Mucosa of descending colon (tissue), 3 donors: ENCODE measurements at regions not wholly inside any gene's neighbourhood (a gene's known extent, or its start where the extent isn't known, plus 50 kb on each side); places are given as distances from the start of the nearest gene placed in this dataset.

Experiments used
- ATAC-seq: fragments of 200-7000 bp; cut with Tn5 transposase; one replicate; pipeline ENCODE4 v1.9.1; 2020; ENCODE audit warnings: mild to moderate bottlenecking, moderate library complexity
- DNase-seq, 3 donors: peaks; one replicate each; pipeline ENCODE4 v3.0.0-alpha.2; 2020
- H3K36me3 ChIP-seq: fragments of 200-600 bp; one replicate; pipeline ENCODE4 v1.8.0; 2021; ENCODE audit warnings: low read depth, mild to moderate bottlenecking
- H3K4me1 ChIP-seq: fragments of 200-600 bp; one replicate; pipeline ENCODE4 v1.8.0; 2021; ENCODE audit warnings: low read depth, mild to moderate bottlenecking
- H3K4me3 ChIP-seq: fragments of 200-600 bp; one replicate; pipeline ENCODE4 v1.8.0; 2021; ENCODE audit warnings: mild to moderate bottlenecking
- H3K9me3 ChIP-seq: fragments of 200-600 bp; one replicate; pipeline ENCODE4 v1.8.0; 2021; ENCODE audit warnings: mild to moderate bottlenecking
- CTCF ChIP-seq: fragments of 200-600 bp; IDR thresholded peaks from one replicate; pipeline ENCODE4 v1.8.0; 2022; ENCODE audit warnings: antibody characterized with exemption, mild to moderate bottlenecking
- intact Hi-C, 2 donors: fragments of 100-400 bp; cut with DNase I in 1 of 2; cut with micrococcal nuclease in 1 of 2; formaldehyde crosslinking; loops; one replicate each; pipeline versions ENCODE4 v1.11.0 to v1.11.1; 2022; cut with DNase I, micrococcal nuclease
- donor health status: DM: no; HTN: no; CAD: no; lungs with moderate emphysema.
- donor health status: DM: no; HTN: no; CAD: no.
- donor health status: DM: no; HTN: yes; CAD: no.

- TF ChIP-seq CTCF = no peak
- no peaks in the 10 kb centered on the region for H3K9me3 ChIP-seq
- no peaks in the 10 kb centered on the region for H3K4me1 ChIP-seq
- ATAC-seq (no peak), DNase-seq (no peak)
- no peaks in the 10 kb centered on the region for H3K36me3 ChIP-seq
- intact Hi-C loops = no loop called here
- H3K4me3 ChIP-seq = no peak overlapping the region
Measured at GRCh38 chr15:96043591-96044171, 286.8 kb upstream of the NR2F2 start.

DNA sequence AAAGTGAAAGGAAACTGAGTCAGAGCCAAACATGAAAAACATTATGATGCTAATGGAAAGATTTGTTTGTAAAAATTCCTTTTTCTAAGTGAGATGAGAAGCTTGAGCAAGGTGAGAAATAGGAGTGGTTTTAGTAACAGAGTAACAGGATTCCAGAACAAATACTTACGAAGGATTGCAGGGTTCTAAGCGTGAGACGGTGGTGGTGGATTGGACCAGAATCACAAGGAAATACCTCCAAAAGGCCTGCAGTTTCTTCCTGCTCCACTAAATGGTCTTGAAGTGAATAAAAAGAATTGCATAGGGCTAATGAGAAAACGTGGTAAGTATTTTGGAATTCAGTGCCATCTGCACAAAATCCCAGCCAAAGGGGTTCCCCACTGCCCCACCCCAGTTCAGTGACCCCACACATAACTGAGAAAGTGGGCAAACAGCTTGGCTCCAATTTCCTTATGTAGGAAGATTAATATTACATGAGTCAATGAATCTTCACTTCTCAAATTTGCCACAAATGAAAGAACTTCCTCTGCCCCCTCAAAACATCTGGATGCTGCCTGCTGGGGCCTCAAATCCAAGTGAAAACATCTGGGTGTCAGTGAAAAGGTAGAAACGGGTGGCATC lies 283.8 kb upstream of the NR2F2 start:
- DNase-seq = no peak
- intact Hi-C loops = no loop called here
- Histone ChIP-seq H3K9me3 (no peaks in the 10 kb centered on the region), H3K4me3 (no peak overlapping the region), H3K36me3 (no peaks in the 10 kb centered on the region), H3K4me1 (no peaks in the 10 kb centered on the region)
- ATAC-seq = no peak
- no peak for TF ChIP-seq CTCF

DNA sequence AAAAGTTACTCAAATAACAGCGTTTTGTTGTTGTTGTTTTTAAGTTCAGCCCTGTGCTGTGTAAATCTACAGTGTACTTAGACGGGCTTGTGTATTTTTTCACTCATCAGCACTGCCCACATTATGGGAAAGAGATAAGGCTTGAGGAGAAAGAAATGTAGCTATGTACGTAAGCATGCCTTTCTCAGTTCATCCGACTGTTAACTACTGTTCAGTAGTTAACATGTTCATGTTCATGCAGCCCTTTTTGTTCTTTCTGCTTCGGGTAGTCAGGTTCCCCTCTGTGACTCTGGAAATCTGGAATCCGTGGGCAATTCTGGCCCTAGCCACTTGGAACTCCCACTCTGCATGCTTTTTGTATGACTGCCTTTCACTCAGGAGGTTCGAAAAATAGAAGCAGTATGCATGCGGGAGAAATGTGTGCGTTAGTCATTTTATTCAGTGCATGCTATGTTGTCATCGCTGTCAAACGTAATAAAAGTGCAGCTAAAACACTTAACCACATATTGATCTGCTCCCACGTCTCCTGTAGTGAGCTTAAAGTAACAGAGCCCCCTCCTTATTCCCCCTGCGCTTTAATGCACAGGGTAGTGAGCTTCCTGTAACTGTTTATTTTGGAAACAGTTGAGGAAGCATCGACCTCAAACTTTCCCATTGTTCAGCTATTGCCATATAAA lies 283.1 kb upstream of the NR2F2 start:
- DNase-seq = no peak
- no peak for ATAC-seq

GRCh38 chr15:96049323-96049722 lies 281.2 kb upstream of the NR2F2 start:
- no peak for ATAC-seq
- Histone ChIP-seq H3K9me3 (no peaks in the 10 kb centered on the region), H3K4me1 (peaks cover 11% of the 10 kb centered on the region)

More for the DNA sequence above, 283.1 kb upstream of the NR2F2 start:
- no peak for TF ChIP-seq CTCF
- Histone ChIP-seq H3K4me3 (no peak overlapping the region), H3K9me3 (no peaks in the 10 kb centered on the region), H3K36me3 (no peaks in the 10 kb centered on the region), H3K4me1 (no peaks in the 10 kb centered on the region)
- intact Hi-C loops = no loop called here

DNA sequence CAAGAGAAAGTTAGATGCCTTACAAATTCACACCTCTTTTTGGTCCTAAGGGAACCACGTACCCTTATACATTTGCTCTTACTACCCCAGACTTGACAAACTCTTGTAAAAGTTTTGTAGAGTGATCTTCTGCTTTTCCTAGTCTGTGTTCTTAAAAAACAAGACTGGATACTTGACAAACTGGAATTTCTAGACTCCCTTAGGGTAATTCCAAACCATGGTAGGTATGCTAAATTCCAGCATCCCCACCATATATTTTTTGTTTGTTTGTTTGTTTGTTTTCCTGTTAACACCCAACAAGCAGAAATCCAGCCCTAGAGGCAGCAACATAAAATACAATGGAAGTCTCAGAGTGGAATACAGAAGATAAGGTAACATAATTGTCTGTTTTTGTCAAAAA lies 280.7 kb upstream of the NR2F2 start:
- intact Hi-C loops = no loop called here
- H3K36me3 ChIP-seq = no peaks in the 10 kb centered on the region
- TF ChIP-seq CTCF = no peak
- no peaks in the 10 kb centered on the region for H3K9me3 ChIP-seq
- ATAC-seq (no peak), DNase-seq (no peak)
- H3K4me1 ChIP-seq = peaks cover 11% of the 10 kb centered on the region
- H3K4me3 ChIP-seq = no peak overlapping the region

More at GRCh38 chr15:96049323-96049722, 281.2 kb upstream of the NR2F2 start:
- no peak for TF ChIP-seq CTCF
- intact Hi-C loops = no loop called here
- Histone ChIP-seq H3K4me3 (no peak overlapping the region), H3K36me3 (no peaks in the 10 kb centered on the region)
- no peak for DNase-seq
